ENCODE measurements at regions not wholly inside any gene's neighbourhood (a gene's known extent, or its start where the extent isn't known, plus 50 kb on each side); places are given as distances from the start of the nearest gene placed in this dataset.
"Not testable (repeated sequence)": the region's sequence is repeated elsewhere in the genome, so short reads cannot be mapped to it uniquely, and the experiment has no call there.

DNA sequence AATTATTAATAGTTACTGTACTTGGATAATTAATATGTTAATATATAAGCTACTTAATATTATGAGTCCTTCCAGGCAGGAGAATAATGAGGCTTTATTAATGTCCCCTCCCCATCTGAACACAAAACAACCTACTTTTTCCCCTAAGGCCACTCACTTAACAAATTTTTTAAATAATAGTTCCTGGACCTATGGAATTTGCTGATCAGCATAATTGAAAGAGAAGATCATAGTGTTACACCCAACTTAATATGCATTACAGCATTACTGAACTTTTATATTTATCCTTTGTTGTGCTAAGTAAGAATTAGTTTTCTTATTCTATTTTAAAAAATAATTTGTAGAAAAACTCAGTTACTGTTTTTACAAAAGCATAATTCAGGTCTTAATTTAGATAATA is 1537.7 kb upstream of the GOT2 start:
- no peak for DNase-seq (ENCODE audit: low spot score)

DNA sequence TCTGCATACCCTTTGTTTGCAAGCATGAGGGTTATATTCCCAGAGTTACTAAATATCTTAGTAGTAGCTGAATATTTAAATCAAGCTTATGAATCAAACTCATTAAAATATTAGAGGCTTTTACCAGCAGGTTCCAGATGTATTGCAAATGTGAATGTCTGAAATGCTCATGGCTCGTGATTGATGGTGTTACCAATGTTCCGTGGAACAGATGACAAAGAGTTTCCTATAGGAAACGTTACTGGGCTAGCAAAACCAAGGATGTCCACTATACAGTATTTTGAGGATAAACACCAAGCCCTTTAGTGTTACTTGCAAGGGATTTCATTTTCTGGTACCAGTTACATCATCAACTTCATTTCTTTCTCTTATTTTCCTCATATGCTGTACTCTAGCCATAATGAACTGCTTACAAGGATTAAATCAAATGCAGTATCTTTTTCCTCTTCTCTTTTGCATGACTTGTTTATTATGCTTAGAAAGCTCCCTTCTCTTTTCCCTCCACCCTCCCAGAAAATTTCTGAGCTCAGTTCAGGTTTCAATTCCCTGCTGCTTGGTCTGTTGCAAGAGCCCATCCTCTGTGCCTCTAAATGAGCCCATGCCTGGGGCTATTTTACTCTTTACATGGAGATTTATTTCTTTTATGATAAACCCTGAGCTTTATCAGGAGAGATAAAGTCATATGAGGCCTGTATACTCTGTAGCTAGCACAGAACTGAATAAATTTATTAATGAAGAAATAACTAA is 1537.1 kb upstream of the GOT2 start:
- no peak for DNase-seq (ENCODE audit: low spot score)

DNA sequence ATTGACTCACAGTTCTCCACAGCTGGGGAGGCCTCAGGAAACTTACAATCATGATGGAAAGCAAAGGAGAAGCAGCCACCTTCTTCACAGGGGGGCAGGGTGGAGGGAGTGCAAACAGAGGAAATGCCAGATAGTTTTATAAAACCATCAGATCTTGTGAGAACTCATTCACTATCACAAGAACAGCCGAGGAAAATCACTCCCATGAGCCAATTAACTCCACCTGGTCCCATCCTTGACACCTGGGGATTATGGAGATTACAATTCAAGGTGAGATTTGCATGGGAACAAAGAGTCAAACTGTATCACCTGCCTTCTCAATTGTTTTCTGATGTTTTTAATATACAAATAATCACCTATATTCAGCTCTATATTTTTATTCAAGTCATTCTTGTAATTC is 1527.3 kb upstream of the GOT2 start:
- DNase-seq (ENCODE audit: low spot score): no peak

- no peak for DNase-seq (ENCODE audit: low spot score)
Measured at GRCh38 chr16:60259956-60260355, 1525.8 kb upstream of the GOT2 start.

DNA sequence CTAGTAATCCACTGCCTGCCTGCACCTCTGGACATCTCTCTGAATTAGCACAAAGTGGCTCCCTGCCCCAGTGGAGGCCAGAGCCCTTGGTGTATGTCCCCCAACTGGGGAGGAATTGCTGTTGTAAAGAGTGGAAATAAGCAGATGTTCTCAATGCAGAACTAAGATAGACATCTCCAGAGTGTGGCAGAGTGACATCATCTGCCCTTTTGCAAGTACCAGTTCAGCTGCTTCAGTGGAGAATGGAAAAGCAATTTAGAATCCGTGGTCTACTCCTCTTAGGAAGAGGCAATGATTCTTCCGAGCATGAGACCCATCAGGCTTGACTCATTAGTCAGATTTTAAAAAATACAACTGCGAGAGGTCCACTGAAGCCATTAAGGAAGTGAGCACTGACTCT is 1512.0 kb upstream of the GOT2 start:
- no peak for DNase-seq (ENCODE audit: low spot score)

DNA sequence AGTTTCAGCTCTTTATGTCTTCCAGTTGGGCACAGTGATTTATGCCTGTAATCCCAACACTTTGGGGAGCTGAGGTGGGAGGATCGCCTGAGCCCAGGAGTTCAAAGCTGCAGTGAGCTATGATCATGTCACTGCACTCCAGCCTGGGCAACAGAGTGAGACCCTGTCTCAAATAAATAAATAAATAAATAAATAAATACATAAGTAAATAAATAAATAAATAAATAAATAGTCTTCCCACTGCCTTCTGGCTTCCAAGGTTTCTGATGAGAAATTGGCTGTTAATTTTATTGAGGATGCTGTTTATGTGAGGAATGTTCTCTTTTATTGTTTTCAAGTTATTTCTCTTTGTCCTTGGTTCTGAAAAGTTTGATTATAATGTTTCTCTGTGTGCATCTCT is 1507.6 kb upstream of the GOT2 start:
- no peak for DNase-seq (ENCODE audit: low spot score)

GRCh38 chr16:60230666-60231065 is 1496.5 kb upstream of the GOT2 start:
- DNase-seq (ENCODE audit: low spot score): no peak

DNA sequence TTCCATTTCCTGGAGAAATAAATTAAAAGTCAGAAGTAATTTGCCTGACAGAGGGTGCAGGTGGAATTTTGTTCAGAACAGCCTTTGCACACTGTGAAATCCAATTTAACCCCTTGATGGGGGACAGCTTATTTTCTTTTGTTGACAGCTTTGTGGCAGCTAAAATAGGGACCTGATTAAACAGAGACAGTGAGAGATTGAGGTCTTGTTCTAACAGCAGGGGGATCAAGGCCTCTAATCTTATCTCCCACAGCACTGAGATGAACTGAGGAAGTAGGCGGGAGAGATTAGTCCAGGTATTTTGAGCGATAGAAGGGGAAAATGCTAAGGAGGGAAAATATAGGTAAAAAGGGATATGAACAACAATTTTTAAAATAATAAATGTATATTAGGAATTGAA is 1491.4 kb upstream of the GOT2 start:
- DNase-seq (ENCODE audit: low spot score): no peak

GRCh38 chr16:60217787-60218186 is 1483.7 kb upstream of the GOT2 start:
- DNase-seq (ENCODE audit: low spot score): no peak

DNA sequence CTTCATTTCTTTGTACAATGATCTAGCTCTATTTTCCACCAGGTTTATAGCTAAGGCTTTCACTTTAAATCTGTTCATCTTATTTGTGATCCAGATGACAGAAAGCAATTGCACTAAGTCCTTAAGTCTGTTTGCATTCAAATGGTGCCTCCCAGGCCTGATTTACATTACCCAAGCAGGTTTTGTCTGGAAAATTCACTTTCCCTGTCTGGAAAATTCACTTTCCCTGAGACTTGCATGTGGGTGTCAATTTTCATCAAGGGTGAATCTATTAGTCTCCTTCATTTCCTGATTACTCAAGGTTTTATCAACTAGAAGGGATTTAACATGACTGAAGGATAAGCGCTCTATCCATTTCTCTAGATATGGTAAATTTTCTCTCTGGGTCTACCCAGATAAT is 1480.2 kb upstream of the GOT2 start:
- DNase-seq (ENCODE audit: low spot score): no peak

DNA sequence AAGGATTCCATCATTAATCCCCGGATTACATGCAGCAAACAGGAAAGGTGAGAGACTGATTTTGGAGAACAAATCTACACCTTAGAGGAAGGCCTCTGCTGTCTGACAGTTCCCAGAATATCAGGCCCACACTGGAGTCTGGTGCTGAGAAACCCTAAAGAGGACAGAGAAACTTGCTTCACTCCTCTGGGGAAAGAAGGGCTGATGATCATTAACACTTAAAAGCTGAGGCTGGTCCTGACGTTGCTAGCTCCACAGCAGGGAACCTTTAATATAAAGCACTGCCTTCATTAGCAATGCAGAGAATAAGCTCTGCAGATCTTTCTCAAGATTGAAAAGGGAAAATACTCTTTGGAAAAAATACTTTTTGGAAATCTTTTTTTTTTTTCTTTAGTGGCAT is 1472.4 kb upstream of the GOT2 start:
- DNase-seq (ENCODE audit: low spot score): no peak

DNA sequence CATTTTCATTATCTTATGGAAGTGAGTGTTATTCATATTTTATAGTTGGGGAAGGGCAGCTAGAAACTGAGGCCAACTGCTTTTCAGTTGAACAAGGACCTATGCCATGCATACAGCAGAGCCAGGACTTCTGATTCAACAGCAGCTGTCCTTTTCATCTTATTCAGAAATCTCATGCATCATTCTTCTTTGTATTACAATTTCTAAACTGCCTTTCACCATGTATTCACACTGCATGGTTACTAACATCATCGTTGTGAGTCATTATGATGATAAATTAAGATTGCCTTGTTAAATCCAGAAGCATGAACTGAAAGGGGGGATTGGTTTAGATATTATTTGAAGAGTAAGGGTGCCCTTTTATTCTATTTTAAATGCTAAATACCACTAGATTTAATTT is 1470.1 kb upstream of the GOT2 start:
- DNase-seq (ENCODE audit: low spot score): no peak

GRCh38 chr16:60203525-60204124 is 1469.5 kb upstream of the GOT2 start:
- DNase-seq (ENCODE audit: low spot score): no peak

DNA sequence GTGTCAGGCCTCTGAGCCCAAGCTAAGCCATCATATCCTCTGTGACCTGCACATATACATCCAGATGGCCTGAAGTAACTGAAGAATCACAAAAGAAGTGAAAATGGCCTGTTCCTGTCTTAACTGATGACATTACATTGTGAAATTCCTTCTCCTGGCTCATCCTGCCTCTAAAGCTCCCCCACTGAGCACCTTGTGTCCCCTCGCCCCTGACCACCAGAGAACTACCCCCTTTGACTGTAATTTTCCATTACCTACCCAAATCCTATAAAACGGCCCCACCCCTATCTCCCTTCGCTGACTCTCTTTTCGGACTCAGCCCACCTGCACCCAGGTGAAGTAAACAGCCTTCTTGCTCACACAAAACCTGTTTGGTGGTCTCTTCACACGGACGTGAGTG is 1466.6 kb upstream of the GOT2 start:
- not testable (repeated sequence) for DNase-seq (ENCODE audit: low spot score)

DNA sequence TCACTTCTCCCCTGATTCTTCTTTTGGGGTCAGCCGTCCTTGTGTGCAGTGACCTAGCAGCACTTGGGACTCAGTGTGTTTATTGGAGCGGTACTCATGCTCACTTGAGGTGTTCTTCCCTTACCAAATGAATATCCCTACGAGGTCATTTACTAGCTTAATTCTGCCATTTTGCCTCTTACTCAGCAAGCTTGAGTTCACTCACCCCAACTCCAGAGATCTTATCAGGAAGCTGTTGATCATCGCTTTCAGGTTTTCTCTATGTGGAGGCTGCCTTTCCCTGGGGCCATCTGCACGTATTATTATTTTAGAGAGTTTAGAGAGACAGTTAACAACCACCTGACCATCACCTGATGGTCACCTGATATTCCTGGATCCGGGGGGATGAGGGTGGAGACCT is 1466.0 kb upstream of the GOT2 start:
- DNase-seq (ENCODE audit: low spot score): no peak

DNA sequence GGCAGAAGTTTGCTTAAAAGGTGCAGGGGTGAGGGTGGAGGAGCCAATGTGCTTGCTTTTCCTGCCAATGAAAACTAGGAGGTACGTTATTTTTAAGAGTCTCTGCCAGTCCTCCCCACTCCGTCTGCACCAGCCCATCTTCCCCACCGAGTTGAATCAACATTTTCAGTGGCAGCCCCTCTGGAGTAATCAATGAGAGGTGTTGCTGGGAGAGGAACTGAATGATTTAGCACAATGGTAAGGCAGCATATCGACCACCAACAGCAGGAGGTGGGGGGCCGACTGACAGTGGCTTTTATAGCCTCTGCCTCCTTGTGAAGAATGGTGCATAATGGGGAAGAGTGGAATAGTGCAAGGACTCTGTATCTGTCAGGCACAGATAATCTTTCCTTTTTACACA is 1465.0 kb upstream of the GOT2 start:
- no peak for DNase-seq (ENCODE audit: low spot score)

DNA sequence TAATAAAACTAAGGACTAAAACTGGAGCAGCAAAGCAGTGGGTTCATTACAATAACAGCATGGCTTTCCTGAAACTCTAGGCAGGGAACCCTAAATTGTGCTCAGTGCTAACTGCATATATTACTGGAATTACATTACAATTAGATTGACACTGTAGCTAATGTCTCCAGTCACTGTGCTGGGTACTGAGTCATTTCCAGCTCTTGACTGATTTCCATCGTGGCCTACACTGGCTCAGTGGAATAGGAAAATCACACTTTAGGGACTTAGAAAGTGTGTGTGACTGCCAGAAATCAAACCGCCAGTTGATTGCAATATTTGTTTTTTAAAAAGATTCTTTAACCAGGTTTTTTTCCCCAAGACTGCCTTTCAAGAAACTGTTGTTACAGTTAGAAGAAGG is 1447.4 kb upstream of the GOT2 start:
- DNase-seq (ENCODE audit: low spot score): no peak

GRCh38 chr16:60180609-60181008 is 1446.5 kb upstream of the GOT2 start:
- DNase-seq (ENCODE audit: low spot score): no peak

DNA sequence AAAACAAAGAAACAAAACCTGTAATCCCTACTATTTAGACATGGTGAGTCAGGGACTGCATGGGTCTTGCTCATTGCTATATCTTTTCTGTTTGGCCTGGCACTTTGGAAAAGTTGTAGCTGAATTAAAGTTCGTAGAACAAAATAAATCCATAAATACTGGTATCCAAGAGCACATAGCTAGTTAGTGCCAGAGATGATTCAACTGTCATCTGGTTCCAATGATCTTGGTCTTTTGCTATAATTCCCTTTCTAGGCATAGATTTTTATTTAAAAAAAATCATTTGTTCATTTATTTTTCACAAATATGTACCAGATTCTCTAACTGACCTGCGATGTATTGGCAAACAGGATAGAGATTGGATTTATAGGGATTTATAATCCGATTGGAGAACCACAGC is 1436.1 kb upstream of the GOT2 start:
- DNase-seq (ENCODE audit: low spot score): no peak

DNA sequence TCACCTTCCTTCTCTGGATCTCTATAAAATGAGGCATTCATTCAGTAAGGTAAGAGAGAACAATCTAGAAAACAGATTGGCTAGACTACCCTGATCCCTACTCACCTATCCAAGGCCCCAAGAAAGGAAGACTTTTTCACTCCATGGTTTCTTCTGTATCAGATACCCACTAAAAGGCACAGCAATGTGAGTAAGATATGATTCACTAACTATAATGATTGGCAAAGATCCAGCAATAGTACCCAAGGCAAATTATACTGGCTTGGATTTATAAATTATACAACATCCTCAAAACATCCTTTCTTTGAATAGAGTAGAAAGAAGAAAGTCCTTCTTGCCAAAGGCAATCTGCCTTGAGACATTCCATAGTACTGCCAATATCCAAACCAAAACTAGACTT is 1432.0 kb upstream of the GOT2 start:
- no peak for DNase-seq (ENCODE audit: low spot score)

DNA sequence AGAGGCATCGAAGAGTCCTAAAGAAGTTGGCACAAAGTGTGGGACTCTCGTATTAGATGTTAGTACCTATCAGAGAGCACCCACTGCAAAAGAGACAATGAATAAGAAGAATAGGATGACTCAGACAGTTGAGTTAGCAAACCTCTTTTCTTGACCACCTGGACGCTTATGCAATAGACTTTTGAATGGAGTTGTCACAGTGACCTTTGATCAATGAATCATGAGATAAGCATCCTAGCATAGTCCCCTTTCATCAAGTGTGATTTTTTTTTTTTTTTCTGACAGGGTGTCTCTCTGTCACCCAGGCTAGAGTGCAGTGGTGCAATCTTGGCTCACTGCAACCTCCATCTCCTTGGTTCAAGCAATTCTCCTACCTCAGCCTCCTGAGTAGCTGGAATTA is 1417.9 kb upstream of the GOT2 start:
- no peak for DNase-seq (ENCODE audit: low spot score)

DNA sequence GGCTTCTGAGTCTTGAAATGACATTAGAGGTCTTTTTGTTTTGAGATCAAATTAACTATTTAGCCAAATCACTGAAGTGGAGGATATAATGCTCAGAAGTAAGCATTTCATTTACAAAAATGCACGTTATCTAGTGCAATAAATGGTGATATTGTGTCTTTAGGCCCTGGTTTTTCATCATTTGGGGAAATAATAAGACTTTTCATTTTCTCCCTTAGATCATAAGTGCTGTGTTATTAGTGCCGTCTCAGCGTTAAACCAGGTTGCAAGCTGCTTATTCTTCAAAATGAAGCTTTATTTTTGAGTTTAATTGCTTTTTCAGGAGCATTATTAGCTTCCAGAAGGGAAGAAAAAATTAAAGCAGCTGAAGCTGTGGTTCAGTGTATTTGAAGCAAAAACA is 1416.8 kb upstream of the GOT2 start:
- DNase-seq (ENCODE audit: low spot score): no peak

DNA sequence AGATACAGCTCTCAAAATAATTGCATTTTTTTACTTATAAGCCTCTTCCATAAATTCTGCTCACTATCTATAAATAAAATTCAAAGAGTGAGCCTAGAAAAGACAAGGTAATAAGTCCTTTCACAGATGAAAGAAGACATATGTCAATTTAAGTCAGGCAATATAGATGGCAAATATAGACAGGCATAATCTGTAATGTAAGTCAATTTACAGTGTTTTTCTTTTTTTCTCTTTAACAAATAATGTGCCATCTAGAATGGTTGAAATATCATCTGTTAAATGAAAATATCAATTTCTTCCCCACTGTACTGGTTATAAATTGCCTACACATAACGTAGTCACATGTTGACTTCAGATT is 1409.2 kb upstream of the GOT2 start:
- no peak for DNase-seq (ENCODE audit: low spot score)

DNA sequence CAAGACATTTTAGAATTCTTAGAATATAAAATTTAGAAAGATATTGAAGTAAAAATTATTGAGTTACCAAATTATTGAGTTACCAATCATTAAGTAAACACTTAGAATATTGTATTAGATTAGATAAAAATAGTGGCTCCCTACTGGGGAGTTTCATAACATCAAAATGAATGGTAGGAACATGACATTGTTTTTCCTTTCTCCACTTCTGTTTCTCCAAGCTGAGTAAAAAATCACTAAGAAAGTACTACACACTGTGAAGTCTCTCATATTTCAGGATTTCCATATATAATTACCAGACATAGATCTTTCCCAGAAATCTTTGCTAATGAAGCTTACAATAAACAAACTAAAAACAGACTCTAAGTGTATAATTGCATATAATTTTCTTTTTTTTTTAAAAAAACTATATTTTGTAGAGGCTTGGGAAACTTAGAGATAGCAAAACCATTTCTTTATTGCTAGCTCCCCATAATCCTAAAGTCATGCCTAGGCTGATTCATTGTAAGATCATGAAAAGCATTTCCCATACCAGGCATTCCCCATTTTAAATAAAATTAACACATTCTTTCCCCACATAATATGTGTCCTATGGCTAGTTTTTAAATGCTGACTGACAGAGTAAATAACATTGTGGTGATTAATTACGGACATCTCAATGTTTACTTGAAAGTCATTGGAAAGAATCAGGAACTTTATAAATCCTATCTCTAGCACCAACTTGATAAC is 1408.7 kb upstream of the GOT2 start:
- DNase-seq (ENCODE audit: low spot score): no peak

All from AG08396 (cell line).